ENCODE measurements at regions not wholly inside any gene's neighbourhood (a gene's known extent, or its start where the extent isn't known, plus 50 kb on each side); places are given as distances from the start of the nearest gene placed in this dataset.

GRCh38 chr3:107438671-107439070, 61.4 kb downstream of the CCDC54 start:
- Histone ChIP-seq H2AFZ (ENCODE audit: low read length) (no peak overlapping the region), H3K27ac (ENCODE audit: extremely low read length, insufficient read depth, low read length) (no peak overlapping the region), H3K4me1 (ENCODE audit: insufficient read depth, low read length) (no peaks in the 10 kb centered on the region), H4K20me1 (ENCODE audit: insufficient read depth, low read length) (no peaks in the 10 kb centered on the region), H3K36me3 (replicated peaks in 1 of 2; ENCODE audit: control insufficient read depth in 1 of 2, insufficient read depth in 2 of 2, low read length in 2 of 2) (no peaks in the 10 kb centered on the region), H3K9me3 (ENCODE audit: low read length) (no peaks in the 10 kb centered on the region), H3K79me2 (ENCODE audit: insufficient read depth, low read length) (no peaks in the 10 kb centered on the region), H3K4me2 (ENCODE audit: low read depth, low read length) (no peak overlapping the region), H3K4me3 (replicated peaks in 1 of 3; ENCODE audit: insufficient read depth in 1 of 3, low read depth in 2 of 3, low read length in 3 of 3) (no peak overlapping the region), H3K9ac (ENCODE audit: insufficient read depth, low read depth, low read length) (no peak overlapping the region), H3K27me3 (ENCODE audit: control insufficient read depth in 1 of 2, insufficient read depth in 2 of 2, low read length in 2 of 2) (no peaks in the 10 kb centered on the region; a peak in 1 of 5 replicates)
- BruUV-seq (replicated peaks) = no TSS peak
- POLR2A ChIA-PET = no interaction called here
- CTCF ChIA-PET (ENCODE audit: low intra/inter-chr PET ratio, low total read pairs) = no interaction called here
- intact Hi-C loops (cut with micrococcal nuclease; ENCODE audit: unreplicated experiment) (no loop called here), in situ Hi-C loops (cut with HindIII; ENCODE audit: extremely low pct_ligation_motif_present, low pct_unique_long_range_greater_than_20kb) (no loop called here)
- WGBS (ENCODE audit: low lambda C conversion rate) = 12% methylated on average over 3 of the region's 3 CpGs
- TF ChIP-seq ZNF788 (CRISPR knock-in tag; IDR thresholded peaks at IDR 0.05; ENCODE audit: borderline replicate concordance) (no peak), ZFP41 (CRISPR knock-in tag; IDR thresholded peaks at IDR 0.05; ENCODE audit: borderline replicate concordance) (no peak), CHCHD3 (CRISPR knock-in tag; IDR thresholded peaks at IDR 0.05) (no peak), ZNF549 (CRISPR knock-in tag; IDR thresholded peaks at IDR 0.05) (no peak), RARG (CRISPR knock-in tag; IDR thresholded peaks at IDR 0.05; ENCODE audit: low read depth) (no peak), ZBTB14 (CRISPR knock-in tag; IDR thresholded peaks at IDR 0.05) (no peak), FOXA1 (IDR thresholded peaks at IDR 0.05) (no peak), FOXA1 (CRISPR knock-in tag; IDR thresholded peaks at IDR 0.05) (no peak), ZBTB2 (CRISPR knock-in tag; IDR thresholded peaks at IDR 0.05; ENCODE audit: low read depth) (no peak), MYC (CRISPR knock-in tag; IDR thresholded peaks at IDR 0.05; ENCODE audit: borderline replicate concordance) (no peak), KLF16 (CRISPR knock-in tag; IDR thresholded peaks at IDR 0.05) (no peak), JARID2 (CRISPR knock-in tag; IDR thresholded peaks at IDR 0.05; ENCODE audit: insufficient replicate concordance) (no peak), ZNF800 (CRISPR knock-in tag; IDR thresholded peaks at IDR 0.05) (no peak), PHB2 (IDR thresholded peaks at IDR 0.05; ENCODE audit: partially characterized antibody) (no peak), ZBTB49 (CRISPR knock-in tag; IDR thresholded peaks at IDR 0.05; ENCODE audit: borderline replicate concordance) (no peak), SUZ12 (IDR thresholded peaks at IDR 0.05; ENCODE audit: low read depth, low read length) (no peak), NFE2 (CRISPR knock-in tag; IDR thresholded peaks at IDR 0.05) (no peak), AGO1 (IDR thresholded peaks at IDR 0.05; ENCODE audit: low read depth, low read length, poor library complexity, severe bottlenecking) (no peak), KLF11 (CRISPR knock-in tag; IDR thresholded peaks at IDR 0.05) (no peak), CBX2 (IDR thresholded peaks at IDR 0.05; ENCODE audit: low read depth, low read length) (no peak), CBX2 (CRISPR knock-in tag; IDR thresholded peaks at IDR 0.05; ENCODE audit: low read depth) (no peak), HNF4A (CRISPR knock-in tag; IDR thresholded peaks at IDR 0.05) (no peak)
- no peak for DNase-seq (ENCODE audit: low spot score)
- FAIRE-seq = no peak
- no peak for ATAC-seq
